ENCODE measurements at regions not wholly inside any gene's neighbourhood (a gene's known extent, or its start where the extent isn't known, plus 50 kb on each side); places are given as distances from the start of the nearest gene placed in this dataset.

- TF ChIP-seq CTCF (conservative IDR thresholded peaks at IDR 0.05; ENCODE audit: low read depth, low read length) = no peak
- no peak for TF ChIP-seq EZH2 (IDR thresholded peaks at IDR 0.05; ENCODE audit: borderline replicate concordance, low read depth, low read length, poor library complexity, severe bottlenecking)
Measured at GRCh38 chr5:97909541-97909940, 726.5 kb upstream of the RIOK2 start.
